Mesenchymal stem cell (in vitro differentiated cells and primary cell): ENCODE measurements at regions not wholly inside any gene's neighbourhood (a gene's known extent, or its start where the extent isn't known, plus 50 kb on each side); places are given as distances from the start of the nearest gene placed in this dataset.

Experiments
- DNase-seq: peaks from one replicate; pipeline ENCODE4 v3.0.0-alpha.2; 2013
- H2AFZ ChIP-seq: one replicate; pipeline ENCODE4 v1.6.1; 2013; ENCODE audit warnings: low read depth, mild to moderate bottlenecking, control low read depth, inconsistent platforms, low read length, moderate library complexity
- H2AK5ac ChIP-seq: 2 replicates; pipeline ENCODE4 v1.6.1; 2013; ENCODE audit warnings: low read length, moderate library complexity, mild to moderate bottlenecking, inconsistent platforms; ENCODE audit not compliant: severe bottlenecking
- H2BK120ac ChIP-seq: one replicate; pipeline ENCODE4 v1.6.1; 2013; ENCODE audit warnings: low read depth, mild to moderate bottlenecking, inconsistent platforms, low read length, moderate library complexity
- H2BK12ac ChIP-seq, 2 experiments: one replicate each; pipeline ENCODE4 v1.6.1; 2013; ENCODE audit warnings: inconsistent platforms in 2 of 2, low read length in 2 of 2, mild to moderate bottlenecking in 2 of 2, moderate library complexity in 2 of 2, control low read depth in 1 of 2
- H2BK15ac ChIP-seq: one replicate; pipeline ENCODE4 v1.6.1; 2013; ENCODE audit warnings: mild to moderate bottlenecking, low read depth, inconsistent platforms; ENCODE audit not compliant: poor library complexity, severe bottlenecking
- H2BK5ac ChIP-seq: 2 replicates; pipeline ENCODE4 v1.6.1; 2013; ENCODE audit warnings: low read depth, mild to moderate bottlenecking, low read length, control low read depth, inconsistent platforms; ENCODE audit not compliant: poor library complexity, severe bottlenecking
- H3K14ac ChIP-seq, 2 experiments: one replicate each; pipeline ENCODE4 v1.6.1; 2013; ENCODE audit warnings: inconsistent platforms in 2 of 2, low read length in 2 of 2, control low read depth in 1 of 2, mild to moderate bottlenecking in 1 of 2, moderate library complexity in 1 of 2
- H3K18ac ChIP-seq, 2 experiments: one replicate each; pipeline ENCODE4 v1.6.1; 2013; ENCODE audit warnings: inconsistent platforms in 2 of 2, low read length in 2 of 2, control low read depth in 1 of 2, low read depth in 1 of 2, mild to moderate bottlenecking in 1 of 2
- H3K23ac ChIP-seq, 2 experiments: one replicate each; pipeline ENCODE4 v1.6.1; 2013; ENCODE audit warnings: inconsistent platforms in 2 of 2, low read length in 2 of 2, mild to moderate bottlenecking in 2 of 2, moderate library complexity in 2 of 2, control low read depth in 1 of 2
- H3K27ac ChIP-seq: 2 replicates; pipeline ENCODE4 v1.5.1; 2013; ENCODE audit warnings: mild to moderate bottlenecking, moderate library complexity, low read length, control low read depth, inconsistent platforms; ENCODE audit not compliant: poor library complexity, severe bottlenecking
- H3K27me3 ChIP-seq, 2 experiments: 2 replicates each; pipeline versions ENCODE4 v1.6.1 to v1.7.0; 2013; ENCODE audit warnings: low read length in 2 of 2, mild to moderate bottlenecking in 2 of 2, moderate library complexity in 2 of 2, control low read depth in 1 of 2, inconsistent platforms in 1 of 2; ENCODE audit not compliant: control insufficient read depth in 1 of 2, insufficient read depth in 1 of 2
- H3K36me3 ChIP-seq, 2 experiments: 2 replicates each; pipeline versions ENCODE4 v1.6.1 to v1.7.0; 2013; ENCODE audit warnings: low read length in 2 of 2, control low read depth in 1 of 2, inconsistent platforms in 1 of 2, low read depth in 1 of 2, mild to moderate bottlenecking in 1 of 2; ENCODE audit not compliant: insufficient read depth in 2 of 2, control insufficient read depth in 1 of 2
- H3K4ac ChIP-seq, 2 experiments: one replicate each; pipeline ENCODE4 v1.6.1; 2013; ENCODE audit warnings: inconsistent platforms in 2 of 2, low read length in 2 of 2, mild to moderate bottlenecking in 2 of 2, moderate library complexity in 2 of 2, control low read depth in 1 of 2, low read depth in 1 of 2
- H3K4me1 ChIP-seq: 2 replicates; pipeline ENCODE4 v1.6.1; 2013; ENCODE audit warnings: low read depth, low read length, control low read depth; ENCODE audit not compliant: control insufficient read depth, insufficient read depth
- H3K4me2 ChIP-seq: 2 replicates; pipeline ENCODE4 v1.6.1; 2013; ENCODE audit warnings: low read length, mild to moderate bottlenecking, inconsistent platforms; ENCODE audit not compliant: poor library complexity, severe bottlenecking
- H3K4me3 ChIP-seq, 2 experiments: 2 replicates each; pipeline versions ENCODE4 v1.5.1 to v1.7.0; 2013; ENCODE audit warnings: low read length in 2 of 2, mild to moderate bottlenecking in 2 of 2, control low read depth in 1 of 2, low read depth in 1 of 2; ENCODE audit not compliant: insufficient read depth in 1 of 2
- H3K79me1 ChIP-seq: replicated peaks from 2 replicates; pipeline ENCODE4 v1.6.1; 2013; ENCODE audit warnings: mild to moderate bottlenecking, control low read depth, low read length, inconsistent platforms; ENCODE audit not compliant: poor library complexity, severe bottlenecking
- H3K9ac ChIP-seq: 2 replicates; pipeline ENCODE4 v1.7.0; 2013; ENCODE audit warnings: mild to moderate bottlenecking, low read length, moderate library complexity
- H3K9me3 ChIP-seq: 2 replicates; pipeline ENCODE4 v1.7.0; 2013; ENCODE audit warnings: mild to moderate bottlenecking, low read length; ENCODE audit not compliant: control insufficient read depth
- H4K8ac ChIP-seq: one replicate; pipeline ENCODE4 v1.6.1; 2013; ENCODE audit warnings: inconsistent platforms, mild to moderate bottlenecking, low read length, moderate library complexity
- H4K91ac ChIP-seq: one replicate; pipeline ENCODE4 v1.6.1; 2013; ENCODE audit warnings: mild to moderate bottlenecking, low read length, inconsistent platforms
- WGBS: methylation state at CpG from one replicate; pipeline ENCODE4 v1.1.7; 2013; ENCODE audit warnings: mixed read lengths; 5-methylcytosine and 5-hydroxymethylcytosine counted together

DNA sequence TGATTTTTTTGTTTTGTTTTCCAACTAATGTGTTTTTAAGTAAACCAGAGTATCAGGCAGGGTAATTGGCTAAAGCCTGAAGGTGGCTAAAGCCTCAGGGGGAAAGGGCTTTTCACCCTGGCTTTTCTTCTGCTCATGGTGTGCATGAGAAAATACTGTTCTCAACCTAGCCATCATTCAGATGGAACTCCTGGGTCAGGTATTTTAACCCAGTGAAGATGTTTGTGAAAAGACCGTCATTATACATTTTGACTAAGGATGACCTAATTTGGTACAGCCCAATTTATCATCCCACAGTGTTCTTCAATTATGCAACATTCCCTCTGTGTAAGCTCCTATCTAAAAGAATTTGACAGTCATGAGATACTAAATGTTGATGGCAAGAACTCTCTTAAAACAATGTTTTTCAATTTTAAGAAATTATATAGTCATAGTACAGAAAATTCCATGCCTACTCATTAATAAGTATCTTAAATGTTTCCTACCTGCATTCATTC, 209.5 kb upstream of the TARS1 start:
- Histone ChIP-seq H3K9me3 (no peaks in the 10 kb centered on the region), H3K18ac (no peak overlapping the region), H3K4me1 (no peaks in the 10 kb centered on the region), H3K36me3 (no peaks in the 10 kb centered on the region), H3K4me3 (no peak overlapping the region), H4K8ac (no peak overlapping the region), H2BK5ac (no peak overlapping the region), H2BK15ac (no peak overlapping the region), H3K4me2 (no peak overlapping the region), H3K79me1 (no peaks in the 10 kb centered on the region), H2BK120ac (no peak overlapping the region), H3K23ac (no peak overlapping the region), H3K4ac (no peak overlapping the region), H2AFZ (no peak overlapping the region), H3K27ac (no peak overlapping the region), H3K9ac (no peak overlapping the region), H2AK5ac (no peak overlapping the region), H2BK12ac (no peak overlapping the region), H4K91ac (no peak overlapping the region), H3K14ac (no peak overlapping the region), H3K27me3 (no peaks in the 10 kb centered on the region)
- DNase-seq: no peak
- WGBS: 100% methylated on average over 1 of the region's 1 CpG

DNA sequence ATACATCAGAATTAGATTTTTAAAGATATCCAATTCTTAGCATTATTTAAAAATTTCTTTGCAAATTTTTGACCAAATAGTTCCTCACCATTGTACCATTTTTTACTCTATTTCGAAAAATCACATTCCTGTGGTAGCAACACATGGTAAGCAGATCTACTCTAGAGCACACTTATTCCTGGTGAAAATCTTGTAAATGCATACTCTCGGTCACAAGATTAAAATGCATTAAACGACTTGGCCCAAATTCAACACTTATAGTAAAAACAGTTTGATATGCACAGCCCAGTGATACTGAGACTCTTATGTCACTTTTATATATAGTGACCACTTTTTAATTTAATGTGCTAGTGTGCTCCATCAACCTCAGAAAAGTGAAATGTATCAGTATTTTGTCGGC, 208.8 kb upstream of the TARS1 start:
- Histone ChIP-seq H3K9me3 (no peaks in the 10 kb centered on the region), H2BK5ac (no peak overlapping the region), H3K4me3 (no peak overlapping the region)

DNA sequence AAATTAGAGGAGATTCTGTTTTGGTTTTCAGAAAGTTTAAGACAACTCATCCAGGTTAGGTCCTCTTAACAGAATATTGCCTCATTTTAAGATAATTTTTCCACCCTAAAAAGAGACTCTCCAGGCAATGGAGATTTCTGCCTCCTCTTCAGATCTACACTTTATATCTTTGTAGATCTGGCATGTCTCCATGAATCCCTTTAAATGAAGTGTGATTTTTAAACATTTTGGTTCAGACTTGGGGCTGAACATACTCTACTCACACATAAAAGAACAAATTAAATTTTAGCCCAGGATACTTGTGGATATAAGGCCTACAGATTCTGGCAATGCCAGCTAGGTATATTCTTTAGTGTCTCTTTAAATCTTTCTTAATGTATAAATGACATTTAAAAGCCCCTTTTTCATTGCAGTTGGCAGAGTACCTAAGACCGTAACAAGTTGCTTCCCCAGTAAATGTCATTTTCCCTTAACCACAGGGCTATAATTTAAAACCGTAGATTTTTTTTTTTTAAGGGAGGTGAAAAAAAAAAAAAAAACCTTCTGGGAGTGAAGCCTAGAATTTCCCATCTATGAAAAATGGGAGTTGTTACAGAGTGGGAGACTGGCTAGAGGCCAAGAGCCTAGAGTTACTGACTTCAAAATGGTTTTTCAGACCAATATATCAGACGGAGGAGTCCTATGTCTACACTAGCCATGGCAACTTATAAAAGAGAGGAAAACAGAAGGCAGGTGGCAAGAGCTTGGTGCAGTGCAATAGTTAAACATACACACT, 207.8 kb upstream of the TARS1 start:
- Histone ChIP-seq H4K91ac (no peak overlapping the region), H3K14ac (no peak overlapping the region), H2AFZ (no peak overlapping the region), H2AK5ac (no peak overlapping the region), H3K9me3 (no peaks in the 10 kb centered on the region), H3K27ac (no peak overlapping the region), H3K27me3 (no peaks in the 10 kb centered on the region), H3K4me2 (no peak overlapping the region), H3K4me1 (no peaks in the 10 kb centered on the region), H3K18ac (no peak overlapping the region), H3K9ac (no peak overlapping the region), H2BK5ac (no peak overlapping the region), H2BK12ac (no peak overlapping the region), H4K8ac (no peak overlapping the region), H2BK15ac (no peak overlapping the region), H3K23ac (no peak overlapping the region), H3K79me1 (no peaks in the 10 kb centered on the region), H2BK120ac (no peak overlapping the region), H3K36me3 (no peaks in the 10 kb centered on the region), H3K4ac (no peak overlapping the region), H3K4me3 (no peak overlapping the region)
- 85% methylated on average over 1 of the region's 3 CpGs for WGBS
- no peak for DNase-seq

More for the DNA sequence above, 208.8 kb upstream of the TARS1 start:
- Histone ChIP-seq H3K18ac (no peak overlapping the region), H2BK120ac (no peak overlapping the region), H2AFZ (no peak overlapping the region), H3K36me3 (no peaks in the 10 kb centered on the region), H3K27ac (no peak overlapping the region), H3K14ac (no peak overlapping the region), H2BK15ac (no peak overlapping the region), H3K27me3 (no peaks in the 10 kb centered on the region), H3K79me1 (no peaks in the 10 kb centered on the region), H3K4me1 (no peaks in the 10 kb centered on the region), H2BK12ac (no peak overlapping the region), H3K23ac (no peak overlapping the region), H4K8ac (no peak overlapping the region), H3K9ac (no peak overlapping the region), H4K91ac (no peak overlapping the region), H3K4ac (no peak overlapping the region), H2AK5ac (no peak overlapping the region), H3K4me2 (no peak overlapping the region)
- no peak for DNase-seq
- WGBS: 96% methylated on average over 3 of the region's 4 CpGs

DNA sequence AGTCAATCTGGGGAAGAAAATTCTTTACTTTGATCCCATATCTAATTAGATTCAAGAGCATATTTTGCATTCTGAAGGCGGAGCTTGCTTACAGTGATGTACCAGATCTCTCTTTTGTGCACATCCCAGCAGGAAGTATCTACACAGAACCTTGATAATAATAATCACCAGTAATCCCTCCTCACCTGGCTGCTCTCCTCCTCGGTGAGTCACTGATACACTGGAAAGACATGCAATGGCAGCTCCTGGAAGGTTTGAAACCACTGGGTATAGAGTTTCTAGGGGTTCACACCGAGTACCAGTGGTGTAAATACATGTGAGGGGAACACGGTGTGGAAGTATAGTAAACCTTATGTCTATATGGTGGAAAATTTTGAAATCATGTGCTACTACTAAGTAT, 205.5 kb upstream of the TARS1 start:
- Histone ChIP-seq H2AK5ac (no peak overlapping the region), H2AFZ (no peak overlapping the region), H3K27ac (no peak overlapping the region), H2BK12ac (no peak overlapping the region), H3K27me3 (no peaks in the 10 kb centered on the region), H3K4ac (no peak overlapping the region), H2BK120ac (no peak overlapping the region), H2BK15ac (no peak overlapping the region), H3K4me2 (no peak overlapping the region), H3K18ac (no peak overlapping the region), H4K91ac (no peak overlapping the region), H3K36me3 (no peaks in the 10 kb centered on the region), H3K9ac (no peak overlapping the region), H2BK5ac (no peak overlapping the region), H3K4me3 (no peak overlapping the region), H4K8ac (no peak overlapping the region), H3K9me3 (no peaks in the 10 kb centered on the region), H3K14ac (no peak overlapping the region), H3K79me1 (no peaks in the 10 kb centered on the region), H3K23ac (no peak overlapping the region), H3K4me1 (no peaks in the 10 kb centered on the region)
- 83% methylated on average over 3 of the region's 4 CpGs for WGBS
- no peak for DNase-seq
